Right cardiac atrium (tissue), 5 donors: ENCODE measurements at regions not wholly inside any gene's neighbourhood (a gene's known extent, or its start where the extent isn't known, plus 50 kb on each side); places are given as distances from the start of the nearest gene placed in this dataset.
A peak's percentile ranks its signal among the peaks of the same experiment; 100 is the strongest.
"Not testable (repeated sequence)": the region's sequence is repeated elsewhere in the genome, so short reads cannot be mapped to it uniquely, and the experiment has no call there.

ENCODE experiments used
- ATAC-seq, 2 donors: fragments of 200-7000 bp; cut with Tn5 transposase; one replicate each; pipeline versions ENCODE4 v1.8.0 to v1.9.1; 2020; ENCODE audit warnings: moderate library complexity in 2 of 2, mild to moderate bottlenecking in 1 of 2
- DNase-seq, 3 donors: peaks; one replicate each; pipeline ENCODE4 v3.0.0-alpha.2; 2020
- H3K27ac ChIP-seq: one replicate; pipeline ENCODE4 v1.5.1; 2013; ENCODE audit warnings: mild to moderate bottlenecking, low read length, control low read depth, moderate library complexity
- H3K27me3 ChIP-seq: one replicate; pipeline ENCODE4 v1.6.1; 2013; ENCODE audit not compliant: control insufficient read depth, insufficient read depth
- H3K4me1 ChIP-seq: one replicate; pipeline ENCODE4 v1.6.1; 2013; ENCODE audit warnings: low read length; ENCODE audit not compliant: control insufficient read depth, insufficient read depth
- H3K4me3 ChIP-seq: one replicate; pipeline ENCODE4 v1.5.1; 2013; ENCODE audit warnings: low read length, control low read depth
- H3K9me3 ChIP-seq: one replicate; pipeline ENCODE4 v1.6.1; 2013; ENCODE audit warnings: low read length; ENCODE audit not compliant: control insufficient read depth
- WGBS: extraction: QIAGEN DNeasy Blood & Tissue Kit; methylation state at CpG from one replicate; pipeline ENCODE4 v1.1.7; 2013; 5-methylcytosine and 5-hydroxymethylcytosine counted together
- intact Hi-C, 4 donors: fragments of 100-400 bp; cut with DNase I; formaldehyde crosslinking; loops; one replicate each; pipeline versions ENCODE4 v1.11.0 to v1.14.0; 2022 to 2023
- donor health status: healthy with polysubstance abuse.
- donor health status: DM: no; HTN: yes; CAD: no.
- donor health status: DM: no; HTN: no; CAD: no.
- donor health status: DM: no; HTN: yes; CAD: no; lungs with severe emphysema.
- donor health status: DM: yes; HTN: yes; CAD: no.

- no peaks in the 10 kb centered on the region for H3K4me1 ChIP-seq
- intact Hi-C loops, result no loop called here
- no peaks in the 10 kb centered on the region for H3K9me3 ChIP-seq
- H3K4me3 ChIP-seq, result no peak overlapping the region
- no peaks in the 10 kb centered on the region for H3K27me3 ChIP-seq
- ATAC-seq (no peak), DNase-seq (no peak)
- WGBS, result 69% methylated on average over 9 of the region's 9 CpGs
- H3K27ac ChIP-seq, result no peak overlapping the region
Measured at GRCh38 chr7:65453341-65454030, 79.8 kb downstream of the ZNF92 start.

GRCh38 chr7:65454469-65454868, 80.8 kb downstream of the ZNF92 start:
- H3K27me3 ChIP-seq, result no peaks in the 10 kb centered on the region
- H3K27ac ChIP-seq, result no peak overlapping the region
- intact Hi-C loops, result no loop called here
- no peaks in the 10 kb centered on the region for H3K4me1 ChIP-seq
- DNase-seq, result no peak
- ATAC-seq, result no peak
- no peaks in the 10 kb centered on the region for H3K9me3 ChIP-seq
- H3K4me3 ChIP-seq, result no peak overlapping the region

DNA sequence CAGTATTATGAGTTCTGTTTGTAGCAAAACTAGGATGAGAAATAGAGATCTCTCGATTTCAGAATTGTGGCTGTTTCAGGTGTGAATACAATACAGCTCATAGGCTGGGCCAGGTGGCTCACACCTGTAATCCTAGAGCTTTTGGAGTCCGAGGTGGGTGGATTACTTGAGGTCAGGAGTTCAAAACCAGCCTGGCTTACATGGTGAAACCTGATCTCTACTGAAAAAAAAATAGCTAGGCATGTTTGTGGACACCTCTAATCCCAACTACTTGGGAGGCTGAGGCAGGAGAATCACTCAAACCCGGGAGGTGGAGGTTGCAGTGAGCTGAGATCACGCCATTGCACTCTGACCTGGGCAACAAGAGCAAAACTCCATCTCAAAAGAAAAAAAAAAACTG, 81.4 kb downstream of the ZNF92 start:
- H3K27me3 ChIP-seq, H3K9me3 ChIP-seq, intact Hi-C loops, H3K4me3 ChIP-seq, DNase-seq, H3K4me1 ChIP-seq, ATAC-seq: not testable (repeated sequence)
- H3K27ac ChIP-seq, result peak overlapping the region; percentile 27
- WGBS, result 72% methylated on average over 4 of the region's 4 CpGs

DNA sequence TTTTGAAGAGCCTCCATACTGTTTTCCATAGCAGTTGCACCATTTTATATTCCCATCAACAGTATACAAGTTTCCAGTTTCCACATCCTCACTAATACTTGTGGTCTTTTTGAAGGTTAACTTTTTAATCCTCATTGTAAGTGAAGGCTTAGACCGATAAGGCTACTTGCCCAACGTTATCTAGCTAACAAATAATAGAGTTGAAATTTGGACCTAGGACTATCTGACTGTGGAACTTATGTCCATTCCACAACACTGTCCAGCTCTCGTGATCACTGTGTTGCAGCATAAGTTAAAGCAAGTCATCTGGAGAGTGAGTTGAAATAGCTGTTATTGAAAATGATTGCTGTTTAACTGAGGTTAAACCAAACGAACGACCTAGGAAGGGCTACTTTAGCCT, 84.0 kb downstream of the ZNF92 start:
- no peak for DNase-seq

GRCh38 chr7:65459438-65459837, 85.8 kb downstream of the ZNF92 start:
- DNase-seq (no peak), ATAC-seq (no peak)
- Histone ChIP-seq H3K9me3 (no peaks in the 10 kb centered on the region), H3K27ac (no peak overlapping the region), H3K4me1 (no peaks in the 10 kb centered on the region), H3K4me3 (no peak overlapping the region), H3K27me3 (no peaks in the 10 kb centered on the region)
- intact Hi-C loops, result no loop called here
- WGBS, result 61% methylated on average over 4 of the region's 4 CpGs

More for the DNA sequence above, 84.0 kb downstream of the ZNF92 start:
- Histone ChIP-seq H3K27ac (no peak overlapping the region), H3K9me3 (no peaks in the 10 kb centered on the region), H3K4me1 (no peaks in the 10 kb centered on the region), H3K27me3 (no peaks in the 10 kb centered on the region), H3K4me3 (no peak overlapping the region)
- intact Hi-C loops, result no loop called here
- ATAC-seq, result no peak
- 88% methylated on average over 5 of the region's 5 CpGs for WGBS

- Histone ChIP-seq H3K27me3 (no peaks in the 10 kb centered on the region), H3K4me1 (no peaks in the 10 kb centered on the region), H3K27ac (no peak overlapping the region), H3K9me3 (no peaks in the 10 kb centered on the region), H3K4me3 (no peak overlapping the region)
- 58% methylated on average over 3 of the region's 3 CpGs for WGBS
- intact Hi-C loops, result no loop called here
- ATAC-seq, result peak in 1 of 2 donors; percentile 36
- DNase-seq, result no peak
Measured at GRCh38 chr7:65462148-65462716, 88.6 kb downstream of the ZNF92 start.

DNA sequence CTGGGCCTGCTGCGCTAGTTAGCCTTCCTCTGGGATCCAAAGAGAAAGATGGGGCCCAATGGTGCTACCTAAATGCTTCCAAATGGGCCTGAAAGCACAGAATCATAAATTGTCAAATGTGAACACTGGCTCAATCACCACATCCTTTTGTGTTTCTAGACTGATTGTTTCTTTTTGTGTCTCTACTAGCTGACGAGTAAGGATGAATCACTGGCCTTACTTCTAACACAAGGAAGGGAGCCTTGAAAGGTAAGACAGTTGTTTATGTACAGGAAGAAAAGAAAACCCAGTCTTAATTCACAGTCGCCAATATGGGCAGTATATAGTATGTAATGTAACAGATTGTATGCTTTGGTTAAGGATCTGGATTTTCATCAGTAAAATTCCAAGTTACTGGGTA, 89.5 kb downstream of the ZNF92 start:
- ATAC-seq (no peak), DNase-seq (no peak)
- Histone ChIP-seq H3K27ac (no peak overlapping the region), H3K27me3 (no peaks in the 10 kb centered on the region), H3K9me3 (no peaks in the 10 kb centered on the region), H3K4me1 (no peaks in the 10 kb centered on the region), H3K4me3 (no peak overlapping the region)
- 88% methylated on average over 3 of the region's 3 CpGs for WGBS
- intact Hi-C loops, result no loop called here

GRCh38 chr7:65469919-65470558, 96.4 kb downstream of the ZNF92 start:
- H3K4me1 ChIP-seq, ATAC-seq, intact Hi-C loops, H3K27ac ChIP-seq, H3K9me3 ChIP-seq, DNase-seq, H3K27me3 ChIP-seq, H3K4me3 ChIP-seq: not testable (repeated sequence)
- WGBS, result 87% methylated on average over 14 of the region's 14 CpGs

- WGBS, result 73% methylated on average over 4 of the region's 4 CpGs
- H3K9me3 ChIP-seq, result no peaks in the 10 kb centered on the region
- no peak overlapping the region for H3K4me3 ChIP-seq
- DNase-seq, result no peak
- intact Hi-C loops, result no loop called here
- H3K27ac ChIP-seq, result no peak overlapping the region
- H3K27me3 ChIP-seq, result no peaks in the 10 kb centered on the region
- H3K4me1 ChIP-seq, result no peaks in the 10 kb centered on the region
- no peak for ATAC-seq
Measured at GRCh38 chr7:65471587-65471986, 97.9 kb downstream of the ZNF92 start.

DNA sequence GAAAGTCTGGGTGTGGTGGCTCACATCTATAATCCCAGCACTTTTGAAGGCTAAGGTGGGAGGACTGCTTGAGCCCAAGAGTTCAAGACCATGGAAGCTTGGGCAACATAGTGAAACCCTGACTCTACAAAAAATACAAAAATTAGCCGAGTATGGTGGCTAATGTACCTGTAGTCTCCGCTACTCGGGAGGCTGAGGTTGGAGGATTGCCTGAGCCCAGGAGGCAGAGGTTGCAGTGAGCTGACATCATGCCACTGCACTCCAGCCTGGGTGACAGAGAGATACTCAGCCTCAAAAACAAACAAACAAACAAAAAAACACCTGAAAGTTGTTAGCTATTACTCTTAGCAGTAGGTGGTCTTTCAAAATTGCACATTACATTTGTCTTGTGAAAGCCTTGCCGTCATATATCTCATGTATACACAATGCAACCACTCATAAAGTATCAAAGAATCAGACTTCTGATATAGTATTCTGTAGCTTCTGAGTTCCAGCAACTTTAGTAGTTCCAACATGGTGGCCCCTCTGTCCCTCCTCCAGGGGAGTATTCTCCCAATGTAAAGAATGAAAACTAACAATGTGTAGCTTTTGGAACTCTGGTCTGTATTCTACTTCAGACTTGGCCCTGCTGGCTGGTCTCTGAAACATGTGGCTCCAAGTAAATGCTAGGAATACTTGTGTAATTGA, 101.5 kb downstream of the ZNF92 start:
- DNase-seq, result no peak
- no peaks in the 10 kb centered on the region for H3K9me3 ChIP-seq
- no peak overlapping the region for H3K27ac ChIP-seq
- no peak overlapping the region for H3K4me3 ChIP-seq
- ATAC-seq, result no peak
- H3K27me3 ChIP-seq, result no peaks in the 10 kb centered on the region
- WGBS, result 86% methylated on average over 4 of the region's 4 CpGs
- H3K4me1 ChIP-seq, result no peaks in the 10 kb centered on the region
- intact Hi-C loops, result no loop called here

DNA sequence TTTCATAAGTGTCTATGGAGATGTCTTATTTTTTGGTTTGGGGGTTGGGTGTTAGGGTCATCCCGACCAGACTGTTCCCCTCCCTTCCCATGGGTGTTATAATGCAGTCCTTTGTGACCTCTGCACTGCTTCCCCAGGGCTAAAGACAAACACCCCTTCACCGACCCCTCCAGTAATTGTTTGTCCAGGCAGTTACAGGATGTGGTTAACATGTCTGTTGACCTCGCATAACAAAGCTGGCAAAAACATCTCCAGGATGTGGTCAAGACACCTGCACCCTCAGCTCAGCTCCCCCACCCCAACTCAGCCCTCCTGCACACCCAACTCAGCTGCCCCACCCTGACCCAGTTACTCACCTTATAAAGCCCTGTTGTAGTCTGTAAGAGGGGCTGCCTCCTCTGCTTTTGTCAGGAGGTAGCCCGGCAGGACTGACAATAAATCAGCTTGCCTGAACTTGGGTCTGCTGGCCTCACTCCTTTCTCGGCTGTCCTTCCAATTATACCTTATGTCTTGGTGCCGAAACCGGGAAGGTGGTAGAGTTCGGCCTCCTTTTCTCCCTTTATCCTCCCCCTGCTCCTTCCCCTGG, 102.2 kb downstream of the ZNF92 start:
- no peak overlapping the region for H3K4me3 ChIP-seq
- no peak for ATAC-seq
- no peaks in the 10 kb centered on the region for H3K9me3 ChIP-seq
- intact Hi-C loops, result no loop called here
- no peak for DNase-seq
- WGBS, result 64% methylated on average over 8 of the region's 8 CpGs
- H3K4me1 ChIP-seq, result no peaks in the 10 kb centered on the region
- no peaks in the 10 kb centered on the region for H3K27me3 ChIP-seq
- no peak overlapping the region for H3K27ac ChIP-seq
